Neural progenitor cell (in vitro differentiated cells): ENCODE measurements at regions not wholly inside any gene's neighbourhood (a gene's known extent, or its start where the extent isn't known, plus 50 kb on each side); places are given as distances from the start of the nearest gene placed in this dataset.

ENCODE experiments used
- DNase-seq: peaks from one replicate; pipeline ENCODE4 v3.0.0-alpha.2; 2016; ENCODE audit warnings: low spot score
- H2AFZ ChIP-seq: fragments of 200-600 bp; sonication (generic); replicated peaks from 2 replicates; pipeline ENCODE4 v1.6.1; 2016; ENCODE audit warnings: antibody characterized with exemption
- H3F3A ChIP-seq: fragments of 200-600 bp; sonication (generic); 2 replicates; pipeline ENCODE4 v1.6.1; 2016; ENCODE audit warnings: antibody characterized with exemption, low read depth
- H3K27ac ChIP-seq: fragments of 200-600 bp; sonication (generic); 2 replicates; pipeline ENCODE4 v1.5.1; 2016; ENCODE audit warnings: mild to moderate bottlenecking
- H3K27me3 ChIP-seq: fragments of 200-600 bp; sonication (generic); 2 replicates; pipeline ENCODE4 v1.6.1; 2016; ENCODE audit warnings: mild to moderate bottlenecking, moderate library complexity
- H3K36me3 ChIP-seq: fragments of 200-600 bp; sonication (generic); 2 replicates; pipeline ENCODE4 v1.5.1; 2016
- H3K4me1 ChIP-seq: fragments of 200-600 bp; sonication (generic); 2 replicates; pipeline ENCODE4 v1.6.1; 2016; ENCODE audit warnings: mixed run types
- H3K4me2 ChIP-seq: fragments of 200-600 bp; sonication (generic); 2 replicates; pipeline ENCODE4 v1.6.1; 2016
- H3K4me3 ChIP-seq: fragments of 200-600 bp; sonication (generic); 2 replicates; pipeline ENCODE4 v1.5.1; 2016
- H3K79me2 ChIP-seq: fragments of 200-600 bp; sonication (generic); 2 replicates; pipeline ENCODE4 v1.6.1; 2016; ENCODE audit warnings: low read depth
- H3K9ac ChIP-seq: fragments of 200-600 bp; sonication (generic); 2 replicates; pipeline ENCODE4 v1.6.1; 2016
- H3K9me3 ChIP-seq: fragments of 200-600 bp; sonication (generic); 2 replicates; pipeline ENCODE4 v1.5.1; 2016; ENCODE audit warnings: low read depth
- H4K20me1 ChIP-seq: fragments of 200-600 bp; sonication (generic); 2 replicates; pipeline ENCODE4 v1.6.1; 2016; ENCODE audit warnings: low read depth
- H3K27ac Mint-ChIP-seq: 3 replicates; pipeline ENCODE4 v1.8.0; 2021; ENCODE audit warnings: mixed read lengths
- H3K27me3 Mint-ChIP-seq: 2 replicates; pipeline ENCODE4 v1.8.0; 2022; ENCODE audit warnings: low read depth, mild to moderate bottlenecking, inconsistent platforms, moderate library complexity, mixed read lengths; ENCODE audit not compliant: insufficient read depth
- H3K36me3 Mint-ChIP-seq: 3 replicates; pipeline ENCODE4 v1.8.0; 2021; ENCODE audit warnings: mixed read lengths
- H3K4me1 Mint-ChIP-seq: 3 replicates; pipeline ENCODE4 v1.8.0; 2021; ENCODE audit warnings: mixed read lengths
- H3K4me3 Mint-ChIP-seq: 3 replicates; pipeline ENCODE4 v1.8.0; 2021; ENCODE audit warnings: mild to moderate bottlenecking, moderate library complexity, mixed read lengths
- H3K9me3 Mint-ChIP-seq: 3 replicates; pipeline ENCODE4 v1.8.0; 2020; ENCODE audit warnings: mixed read lengths
- CTCF ChIP-seq: fragments of 200-600 bp; sonication (generic); IDR thresholded peaks from 2 replicates; pipeline ENCODE4 v1.5.1; 2017; ENCODE audit warnings: antibody characterized with exemption, mild to moderate bottlenecking
- EZH2 ChIP-seq: fragments of 200-600 bp; sonication (generic); IDR thresholded peaks from 2 replicates; pipeline ENCODE4 v1.6.1; 2017; ENCODE audit warnings: antibody characterized with exemption, mild to moderate bottlenecking, moderate library complexity
- EZH2phosphoT487 ChIP-seq: fragments of 200-600 bp; sonication (generic); IDR thresholded peaks from 2 replicates; pipeline ENCODE4 v1.6.1; 2017; ENCODE audit warnings: antibody characterized with exemption

DNA sequence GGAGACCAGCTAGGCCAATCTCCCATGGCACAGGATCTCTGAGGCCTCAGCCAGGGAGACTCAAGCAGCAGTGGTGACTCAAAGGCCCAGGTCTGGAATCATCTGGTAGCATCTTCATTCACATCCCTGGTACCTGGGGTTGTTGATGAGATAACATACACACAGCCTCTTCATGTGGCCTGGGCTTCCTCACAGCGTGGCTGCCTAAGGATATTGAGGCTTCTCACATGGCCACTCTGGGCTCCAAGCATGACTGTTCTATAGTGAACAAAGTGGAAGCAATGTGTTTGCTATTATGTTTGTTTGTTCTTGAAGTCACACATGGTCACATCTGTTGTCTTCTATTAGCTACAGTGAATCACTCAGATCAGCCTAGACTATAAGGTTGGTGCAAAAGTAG is 584.1 kb downstream of the VRK1 start:
- TF ChIP-seq EZH2phosphoT487, result no peak
- TF ChIP-seq EZH2, result no peak
- no peak for TF ChIP-seq CTCF
- Histone ChIP-seq H3K4me2 (no peak overlapping the region), H3K36me3 (no peaks in the 10 kb centered on the region), H3F3A (no peaks in the 10 kb centered on the region), H4K20me1 (no peaks in the 10 kb centered on the region), H3K9me3 (no peaks in the 10 kb centered on the region), H3K27me3 (no peaks in the 10 kb centered on the region), H3K9ac (no peak overlapping the region), H3K27ac (no peak overlapping the region), H3K79me2 (no peaks in the 10 kb centered on the region), H3K4me3 (no peak overlapping the region), H2AFZ (no peak overlapping the region), H3K4me1 (peaks cover 23% of the 10 kb centered on the region)
- peaks cover 32% of the 10 kb centered on the region for H3K4me1 Mint-ChIP-seq
- no peak overlapping the region for H3K4me3 Mint-ChIP-seq
- no peak overlapping the region for H3K27ac Mint-ChIP-seq
- no peak for DNase-seq
- no peaks in the 10 kb centered on the region for H3K36me3 Mint-ChIP-seq
- peaks cover 4% of the 10 kb centered on the region for H3K9me3 Mint-ChIP-seq
- peaks cover 6% of the 10 kb centered on the region for H3K27me3 Mint-ChIP-seq

GRCh38 chr14:97382616-97383226 is 585.5 kb downstream of the VRK1 start:
- Histone ChIP-seq H3K4me1 (peaks cover 23% of the 10 kb centered on the region), H3K9me3 (no peaks in the 10 kb centered on the region), H3K4me2 (no peak overlapping the region), H3K27me3 (no peaks in the 10 kb centered on the region), H3K9ac (no peak overlapping the region), H3K36me3 (no peaks in the 10 kb centered on the region), H3K27ac (no peak overlapping the region), H4K20me1 (no peaks in the 10 kb centered on the region), H3K79me2 (no peaks in the 10 kb centered on the region), H3K4me3 (no peak overlapping the region), H3F3A (no peaks in the 10 kb centered on the region), H2AFZ (no peak overlapping the region)
- H3K4me3 Mint-ChIP-seq, result no peak overlapping the region
- no peak for DNase-seq
- H3K27ac Mint-ChIP-seq, result no peak overlapping the region
- no peaks in the 10 kb centered on the region for H3K36me3 Mint-ChIP-seq
- peaks cover 34% of the 10 kb centered on the region for H3K4me1 Mint-ChIP-seq
- H3K9me3 Mint-ChIP-seq, result peaks cover 4% of the 10 kb centered on the region
- H3K27me3 Mint-ChIP-seq, result peaks cover 6% of the 10 kb centered on the region
- TF ChIP-seq EZH2 (no peak), CTCF (no peak), EZH2phosphoT487 (no peak)

DNA sequence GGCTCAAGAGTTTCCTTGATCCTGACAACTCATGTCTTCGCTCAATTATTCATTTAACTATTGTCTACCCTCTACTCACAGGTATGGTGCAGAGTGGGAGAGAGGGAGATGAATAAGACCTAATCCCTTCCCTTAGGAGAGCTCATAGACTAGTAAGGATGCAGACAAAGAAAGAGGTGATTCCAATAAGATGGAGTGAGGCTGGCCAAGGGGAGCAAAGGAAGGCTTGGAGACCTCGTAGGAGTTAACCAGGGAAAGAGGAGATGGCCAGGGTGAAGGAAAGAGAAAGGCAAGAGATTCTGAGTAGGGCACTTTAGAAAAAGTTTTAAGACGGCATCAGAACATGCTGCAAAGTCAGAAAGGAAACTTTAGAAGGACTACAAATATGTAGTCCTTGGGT is 588.5 kb downstream of the VRK1 start:
- no peaks in the 10 kb centered on the region for H3K36me3 Mint-ChIP-seq
- no peak overlapping the region for H3K4me2 ChIP-seq
- TF ChIP-seq EZH2phosphoT487 (no peak), CTCF (no peak), EZH2 (no peak)
- H3K9ac ChIP-seq, result no peak overlapping the region
- no peaks in the 10 kb centered on the region for H3K9me3 ChIP-seq
- no peak overlapping the region for H3K4me3 ChIP-seq
- no peaks in the 10 kb centered on the region for H3K36me3 ChIP-seq
- H3F3A ChIP-seq, result no peaks in the 10 kb centered on the region
- H3K27me3 Mint-ChIP-seq, result peaks cover 5% of the 10 kb centered on the region
- H4K20me1 ChIP-seq, result no peaks in the 10 kb centered on the region
- H3K4me1 Mint-ChIP-seq, result peaks cover 22% of the 10 kb centered on the region
- H3K9me3 Mint-ChIP-seq, result peaks cover 4% of the 10 kb centered on the region
- H3K27me3 ChIP-seq, result no peaks in the 10 kb centered on the region
- H3K27ac Mint-ChIP-seq, result no peak overlapping the region
- H3K79me2 ChIP-seq, result no peaks in the 10 kb centered on the region
- H3K4me1 ChIP-seq, result peaks cover 8% of the 10 kb centered on the region
- H3K4me3 Mint-ChIP-seq, result no peak overlapping the region
- no peak for DNase-seq
- H2AFZ ChIP-seq, result no peak overlapping the region
- H3K27ac ChIP-seq, result no peak overlapping the region
